Endodermal cell (in vitro differentiated cells): ENCODE measurements at regions not wholly inside any gene's neighbourhood (a gene's known extent, or its start where the extent isn't known, plus 50 kb on each side); places are given as distances from the start of the nearest gene placed in this dataset.

Experiments used
- DNase-seq: peaks from one replicate; pipeline ENCODE4 v3.0.0-alpha.2; 2017
- H3K27ac ChIP-seq: 2 replicates; pipeline ENCODE4 v1.5.1; 2013; ENCODE audit warnings: mild to moderate bottlenecking, low read depth, low read length, moderate library complexity
- H3K27me3 ChIP-seq: 2 replicates; pipeline ENCODE4 v1.6.1; 2013; ENCODE audit warnings: mild to moderate bottlenecking, low read length, moderate library complexity; ENCODE audit not compliant: insufficient read depth, control insufficient read depth, poor library complexity, severe bottlenecking
- H3K36me3 ChIP-seq: 2 replicates; pipeline ENCODE4 v1.7.0; 2013; ENCODE audit warnings: mild to moderate bottlenecking, low read length, moderate library complexity; ENCODE audit not compliant: control insufficient read depth, insufficient read depth
- H3K4me1 ChIP-seq: one replicate; pipeline ENCODE4 v1.7.0; 2013; ENCODE audit warnings: low read length; ENCODE audit not compliant: control insufficient read depth, insufficient read depth
- H3K4me3 ChIP-seq: 2 replicates; pipeline ENCODE4 v1.5.1; 2013; ENCODE audit warnings: mild to moderate bottlenecking, low read length, moderate library complexity
- H3K9ac ChIP-seq: 2 replicates; pipeline ENCODE4 v1.6.1; 2013; ENCODE audit warnings: mild to moderate bottlenecking, low read length, moderate library complexity; ENCODE audit not compliant: poor library complexity, severe bottlenecking; ENCODE audit errors: extremely low read depth
- H3K9me3 ChIP-seq: 2 replicates; pipeline ENCODE4 v1.6.1; 2013; ENCODE audit warnings: mild to moderate bottlenecking, low read length, moderate library complexity; ENCODE audit not compliant: control insufficient read depth
- H3K27ac Mint-ChIP-seq: 2 replicates; pipeline ENCODE4 v1.8.0; 2020; ENCODE audit warnings: mixed read lengths
- H3K27me3 Mint-ChIP-seq: 2 replicates; pipeline ENCODE4 v1.8.0; 2021; ENCODE audit warnings: mild to moderate bottlenecking, mixed read lengths; ENCODE audit not compliant: insufficient read depth
- H3K36me3 Mint-ChIP-seq: 2 replicates; pipeline ENCODE4 v1.8.0; 2020; ENCODE audit warnings: low read depth, mixed read lengths
- H3K4me1 Mint-ChIP-seq: 2 replicates; pipeline ENCODE4 v1.8.0; 2020; ENCODE audit warnings: mixed read lengths
- H3K4me3 Mint-ChIP-seq: 2 replicates; pipeline ENCODE4 v1.8.0; 2020; ENCODE audit warnings: mild to moderate bottlenecking, moderate library complexity, mixed read lengths
- H3K9me3 Mint-ChIP-seq: 2 replicates; pipeline ENCODE4 v1.8.0; 2020; ENCODE audit warnings: mild to moderate bottlenecking, mixed read lengths
- WGBS, 2 experiments: methylation state at CpG; one replicate each; pipeline versions ENCODE4 v1.1.5 to v1.1.7; 2013; ENCODE audit warnings: missing lambda C conversion rate in 2 of 2, mixed read lengths in 1 of 2; ENCODE audit not compliant: insufficient coverage in 1 of 2, insufficient read length in 1 of 2; 5-methylcytosine and 5-hydroxymethylcytosine counted together
- TF ChIP-seq, protein P1 (sequence below): fragments of 200-600 bp; sonication (generic); conservative IDR thresholded peaks from 2 replicates; pipeline ENCODE4 v1.5.0; 2021; ENCODE audit warnings: antibody characterized with exemption, mild to moderate bottlenecking

DNA sequence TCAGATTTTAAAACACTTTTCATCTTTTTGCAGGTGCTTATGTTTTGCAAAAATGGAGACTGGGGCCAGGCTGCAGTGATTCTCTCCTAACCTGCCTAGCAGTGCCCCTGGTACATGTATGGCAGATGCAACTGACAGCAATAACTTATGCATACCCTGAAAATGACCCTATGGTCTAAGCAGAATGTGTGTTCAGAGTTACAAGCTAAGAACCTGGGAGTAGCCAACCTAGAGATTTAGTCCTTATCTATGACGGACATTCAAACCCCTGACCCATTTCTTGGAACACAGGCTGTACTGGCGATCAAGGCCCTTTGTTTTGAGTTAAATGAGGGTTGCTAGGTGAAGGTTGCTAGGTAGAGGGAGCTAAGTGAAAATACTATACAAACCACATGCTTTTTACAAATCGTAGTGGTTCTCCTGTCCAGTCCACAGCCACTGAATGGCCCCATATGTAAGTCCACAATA is 184.9 kb upstream of the SESN3 start:
- no peak for DNase-seq
- no peaks in the 10 kb centered on the region for H3K36me3 ChIP-seq
- TF ChIP-seq, protein P1, sequence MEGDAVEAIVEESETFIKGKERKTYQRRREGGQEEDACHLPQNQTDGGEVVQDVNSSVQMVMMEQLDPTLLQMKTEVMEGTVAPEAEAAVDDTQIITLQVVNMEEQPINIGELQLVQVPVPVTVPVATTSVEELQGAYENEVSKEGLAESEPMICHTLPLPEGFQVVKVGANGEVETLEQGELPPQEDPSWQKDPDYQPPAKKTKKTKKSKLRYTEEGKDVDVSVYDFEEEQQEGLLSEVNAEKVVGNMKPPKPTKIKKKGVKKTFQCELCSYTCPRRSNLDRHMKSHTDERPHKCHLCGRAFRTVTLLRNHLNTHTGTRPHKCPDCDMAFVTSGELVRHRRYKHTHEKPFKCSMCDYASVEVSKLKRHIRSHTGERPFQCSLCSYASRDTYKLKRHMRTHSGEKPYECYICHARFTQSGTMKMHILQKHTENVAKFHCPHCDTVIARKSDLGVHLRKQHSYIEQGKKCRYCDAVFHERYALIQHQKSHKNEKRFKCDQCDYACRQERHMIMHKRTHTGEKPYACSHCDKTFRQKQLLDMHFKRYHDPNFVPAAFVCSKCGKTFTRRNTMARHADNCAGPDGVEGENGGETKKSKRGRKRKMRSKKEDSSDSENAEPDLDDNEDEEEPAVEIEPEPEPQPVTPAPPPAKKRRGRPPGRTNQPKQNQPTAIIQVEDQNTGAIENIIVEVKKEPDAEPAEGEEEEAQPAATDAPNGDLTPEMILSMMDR, result no peak
- H3K9me3 Mint-ChIP-seq, result no peaks in the 10 kb centered on the region
- peaks cover 13% of the 10 kb centered on the region for H3K4me1 Mint-ChIP-seq
- no peaks in the 10 kb centered on the region for H3K9me3 ChIP-seq
- H3K9ac ChIP-seq, result no peak overlapping the region
- no peak overlapping the region for H3K27ac Mint-ChIP-seq
- no peak overlapping the region for H3K27ac ChIP-seq
- H3K4me3 ChIP-seq, result no peak overlapping the region
- H3K27me3 ChIP-seq, result no peaks in the 10 kb centered on the region
- H3K4me3 Mint-ChIP-seq, result no peak overlapping the region
- 90% methylated on average over 3 of the region's 3 CpGs; no CpG with 5 or more reads in 1 of the 2 experiments for WGBS, 2 experiments
- no peaks in the 10 kb centered on the region for H3K27me3 Mint-ChIP-seq
- no peaks in the 10 kb centered on the region for H3K4me1 ChIP-seq
- H3K36me3 Mint-ChIP-seq, result no peaks in the 10 kb centered on the region

DNA sequence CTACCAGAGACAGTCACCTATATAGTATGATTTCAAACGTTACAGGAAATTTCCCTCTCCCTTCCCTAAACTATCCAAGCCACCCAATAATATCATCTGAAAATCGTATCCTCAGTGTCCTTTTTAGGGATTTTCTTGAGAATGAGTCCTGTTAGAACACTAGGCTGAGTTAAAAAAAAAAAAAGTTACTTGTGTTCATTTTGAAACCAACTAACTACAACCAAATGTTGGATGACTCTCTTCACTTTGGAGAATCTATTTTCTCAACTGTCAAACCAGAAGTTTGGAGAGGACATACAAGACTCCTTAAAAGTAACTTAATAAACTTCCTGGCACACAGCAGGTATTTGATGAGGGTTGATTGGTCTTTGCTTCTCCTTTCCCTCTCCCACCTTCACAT is 183.2 kb upstream of the SESN3 start:
- DNase-seq, result no peak
- Mint-ChIP-seq H3K4me1 (peaks cover 2% of the 10 kb centered on the region), H3K27me3 (no peaks in the 10 kb centered on the region), H3K36me3 (no peaks in the 10 kb centered on the region), H3K27ac (no peak overlapping the region), H3K9me3 (no peaks in the 10 kb centered on the region), H3K4me3 (no peak overlapping the region)
- no peaks in the 10 kb centered on the region for H3K27me3 ChIP-seq
- H3K9ac ChIP-seq, result no peak overlapping the region
- H3K36me3 ChIP-seq, result no peaks in the 10 kb centered on the region
- H3K4me1 ChIP-seq, result no peaks in the 10 kb centered on the region
- WGBS, 2 experiments, result 100% methylated on average over 1 to 2 of the region's 2 CpGs
- no peak overlapping the region for H3K4me3 ChIP-seq
- no peak overlapping the region for H3K27ac ChIP-seq
- no peaks in the 10 kb centered on the region for H3K9me3 ChIP-seq
- TF ChIP-seq, protein P1, result no peak

DNA sequence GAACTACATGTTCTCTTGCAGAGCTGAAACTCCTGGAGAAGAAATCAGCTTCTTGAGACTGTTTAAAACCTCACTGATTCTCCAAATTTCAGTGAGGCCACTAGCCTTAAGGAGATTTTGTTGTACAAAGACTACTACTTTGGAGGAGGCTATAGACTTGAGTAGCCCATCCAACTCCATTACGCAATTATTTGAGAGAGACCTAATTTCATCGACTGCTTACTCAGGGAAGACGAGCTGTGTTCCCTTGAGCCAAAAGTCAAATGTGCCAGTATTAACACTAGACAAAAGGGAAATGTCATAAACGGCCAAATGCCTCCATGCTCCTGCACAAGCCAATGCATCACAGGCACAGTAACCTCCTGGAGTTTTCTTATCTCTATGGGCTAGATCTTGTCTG is 182.8 kb upstream of the SESN3 start:
- H3K27ac ChIP-seq, result no peak overlapping the region
- no peaks in the 10 kb centered on the region for H3K4me1 Mint-ChIP-seq

More for the DNA sequence above, 182.8 kb upstream of the SESN3 start:
- Histone ChIP-seq H3K4me1 (no peaks in the 10 kb centered on the region), H3K9me3 (no peaks in the 10 kb centered on the region), H3K27me3 (no peaks in the 10 kb centered on the region), H3K4me3 (no peak overlapping the region), H3K36me3 (no peaks in the 10 kb centered on the region), H3K9ac (no peak overlapping the region)
- no peak for DNase-seq
- H3K27ac Mint-ChIP-seq, result no peak overlapping the region
- H3K4me3 Mint-ChIP-seq, result no peak overlapping the region
- 91 to 98% methylated on average over 4 of the region's 4 CpGs for WGBS, 2 experiments
- no peaks in the 10 kb centered on the region for H3K9me3 Mint-ChIP-seq
- H3K27me3 Mint-ChIP-seq, result no peaks in the 10 kb centered on the region
- H3K36me3 Mint-ChIP-seq, result no peaks in the 10 kb centered on the region
- TF ChIP-seq, protein P1, result no peak
